Fibroblast of skin of right biceps (primary cell): ENCODE measurements at regions not wholly inside any gene's neighbourhood (a gene's known extent, or its start where the extent isn't known, plus 50 kb on each side); places are given as distances from the start of the nearest gene placed in this dataset.

ENCODE experiments used
- DNase-seq: peaks from one replicate; pipeline ENCODE4 v3.0.0-alpha.2; 2013

DNA sequence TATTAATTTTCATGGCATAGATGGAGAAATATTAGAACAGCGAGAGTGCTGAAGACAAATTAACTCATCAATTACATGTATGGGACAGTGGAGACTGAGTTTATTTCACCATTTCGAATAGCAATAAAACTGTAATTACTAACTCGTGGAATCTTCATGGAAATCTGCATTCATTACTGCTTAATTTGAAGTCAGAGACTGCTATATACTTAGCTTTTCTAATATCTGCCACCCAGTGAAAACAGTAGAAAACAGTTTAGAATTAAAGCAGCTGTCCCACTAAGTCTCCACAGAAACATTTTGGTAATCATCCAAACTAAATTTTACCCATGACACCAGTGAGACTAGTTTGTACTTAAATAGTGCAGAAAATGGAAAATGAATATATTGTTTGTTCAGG, 56.8 kb downstream of the IZUMO3 start:
- DNase-seq, result no peak

DNA sequence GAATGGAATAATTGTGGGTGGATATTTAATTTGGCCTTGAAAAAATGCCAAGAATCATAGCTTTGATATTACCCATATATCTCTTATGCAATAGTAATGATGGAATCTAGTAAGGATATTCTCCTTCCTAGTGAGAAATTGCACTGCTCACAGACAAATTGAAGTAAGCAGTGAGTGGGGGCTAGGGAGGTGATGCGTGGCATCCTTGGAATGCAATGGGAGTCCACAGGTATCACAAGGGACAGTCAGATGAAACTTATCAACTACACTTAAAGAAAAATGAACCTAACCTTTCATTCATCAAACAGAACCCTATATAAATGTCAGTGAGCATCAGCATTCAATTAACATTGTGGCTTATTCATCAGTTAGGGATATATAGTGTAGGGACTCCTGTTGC, 57.8 kb downstream of the IZUMO3 start:
- DNase-seq, result no peak

DNA sequence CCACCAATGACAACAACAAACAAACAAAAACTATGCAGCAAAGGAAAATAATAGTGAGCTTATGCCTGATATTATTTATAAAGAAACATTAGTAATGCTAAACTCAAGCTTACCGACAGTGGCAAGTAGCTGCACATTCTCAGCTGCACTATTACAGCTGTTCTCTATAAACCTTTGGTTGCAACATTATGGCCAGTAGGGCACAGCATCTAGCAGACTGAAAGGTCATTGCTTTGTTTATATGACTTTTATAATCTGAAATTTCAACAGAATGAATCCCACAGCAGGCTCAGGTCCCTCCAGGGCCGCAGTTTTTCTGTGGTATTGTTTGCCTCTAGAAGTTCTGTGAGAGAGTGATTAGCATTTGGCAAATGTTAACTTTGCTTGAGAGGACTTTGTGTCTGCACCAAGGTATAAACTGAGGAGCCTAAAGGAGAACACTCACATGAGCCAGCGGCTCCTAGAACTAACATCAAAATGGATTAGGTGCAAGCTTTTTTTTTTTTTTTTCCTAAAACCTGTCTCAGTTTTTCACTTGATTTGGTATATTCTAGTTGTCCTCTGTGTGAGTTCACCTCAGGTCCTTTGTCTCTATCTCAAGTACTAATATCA, 58.3 kb downstream of the IZUMO3 start:
- no peak for DNase-seq

DNA sequence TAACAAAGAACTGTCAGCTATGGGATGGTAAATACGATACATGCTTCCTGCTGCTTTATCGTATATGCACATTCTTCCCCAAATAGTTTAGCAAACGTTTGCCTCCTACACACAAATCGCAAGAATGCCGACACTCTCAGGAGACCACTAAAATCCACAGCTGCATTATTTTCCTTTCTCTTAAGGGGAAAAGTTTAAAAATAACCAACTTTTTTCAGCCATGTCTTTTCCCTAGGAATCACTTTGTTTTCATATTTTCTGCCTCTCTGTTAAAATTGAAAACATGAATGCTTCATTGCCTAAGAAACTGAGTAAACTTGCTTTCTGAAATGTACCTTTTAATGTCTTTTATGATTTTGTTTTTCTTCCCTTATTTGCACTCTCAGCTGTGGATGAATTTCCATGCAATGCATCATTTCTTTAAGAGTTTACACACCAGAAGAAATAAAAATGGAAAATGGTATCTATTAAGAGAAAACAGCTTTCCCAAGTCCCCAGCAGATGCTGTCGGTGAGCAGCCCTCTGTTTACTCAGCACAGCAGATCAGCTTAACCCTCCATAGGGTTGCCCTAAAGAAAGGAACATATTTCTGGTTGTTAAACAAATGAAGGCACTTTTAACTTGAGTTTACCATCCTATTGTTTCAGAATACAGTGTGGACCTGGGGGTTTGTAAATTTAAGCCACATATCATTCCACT, 66.2 kb downstream of the IZUMO3 start:
- peak; percentile 70 for DNase-seq

DNA sequence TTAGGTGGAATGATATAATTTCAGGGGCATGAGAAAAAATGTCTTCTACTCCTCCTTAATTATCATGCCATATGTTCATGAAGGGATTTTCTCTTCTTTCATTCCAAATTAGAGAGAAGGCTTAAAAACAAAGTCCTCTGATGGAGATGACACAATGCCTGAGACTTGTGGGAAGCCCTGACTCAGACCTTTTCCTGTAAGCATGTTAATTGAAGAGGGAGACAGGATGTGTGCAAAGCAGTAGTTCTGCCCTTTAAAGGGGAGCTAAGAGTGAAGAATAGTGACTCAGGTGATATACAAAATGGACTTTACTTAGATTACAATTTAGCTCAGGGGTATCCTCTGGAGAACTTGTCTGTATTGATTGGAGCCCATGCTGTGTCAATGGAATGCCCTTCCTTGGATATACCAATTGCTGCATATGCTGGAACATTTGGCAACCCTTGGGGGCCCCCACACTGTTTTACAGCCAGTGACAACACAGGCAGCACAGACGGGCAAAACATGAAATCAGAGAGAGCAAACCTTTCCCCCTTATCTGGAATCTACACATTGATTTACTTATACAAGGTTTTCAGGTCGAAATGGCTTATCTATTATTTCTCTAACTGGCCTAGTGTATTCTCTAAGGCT, 81.3 kb downstream of the IZUMO3 start:
- peak; percentile 93 for DNase-seq

DNA sequence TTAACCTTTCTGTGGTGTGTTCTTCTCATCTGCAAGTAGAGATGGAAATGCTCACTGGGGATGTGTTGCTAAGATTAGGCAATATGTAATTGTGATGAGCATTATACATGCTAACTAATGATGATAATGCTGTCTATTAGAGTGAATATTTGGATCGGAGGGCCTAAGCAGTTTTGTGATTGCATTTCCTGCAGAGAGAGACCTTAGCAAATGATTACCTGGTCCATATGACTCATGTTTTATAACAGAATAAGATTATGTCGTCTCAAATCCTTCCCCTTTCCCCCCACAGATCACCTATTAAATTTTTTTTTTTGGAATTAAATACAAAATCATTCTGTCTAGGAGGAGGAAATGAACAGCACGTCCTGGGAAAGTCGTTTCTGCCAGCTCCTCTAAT, 82.7 kb downstream of the IZUMO3 start:
- DNase-seq, result no peak

DNA sequence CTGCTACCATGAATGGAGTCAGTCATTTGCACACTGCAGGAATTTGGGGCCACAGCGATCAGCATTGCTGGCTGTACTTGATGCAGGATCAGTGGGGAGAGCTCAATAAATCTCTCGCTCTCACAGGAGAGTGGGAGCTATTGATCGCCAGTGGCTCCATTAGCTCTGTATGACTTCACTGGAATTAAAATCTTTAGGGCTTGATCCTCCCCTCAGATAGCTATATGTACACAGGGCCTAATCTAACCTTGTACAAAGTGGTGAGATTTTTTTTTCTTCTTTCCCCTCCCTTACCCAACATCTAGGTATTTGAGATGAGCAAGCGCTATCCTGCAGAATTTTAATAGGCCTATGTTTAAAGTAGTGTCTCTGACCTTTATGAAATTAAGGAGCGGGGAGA, 84.9 kb downstream of the IZUMO3 start:
- no peak for DNase-seq

DNA sequence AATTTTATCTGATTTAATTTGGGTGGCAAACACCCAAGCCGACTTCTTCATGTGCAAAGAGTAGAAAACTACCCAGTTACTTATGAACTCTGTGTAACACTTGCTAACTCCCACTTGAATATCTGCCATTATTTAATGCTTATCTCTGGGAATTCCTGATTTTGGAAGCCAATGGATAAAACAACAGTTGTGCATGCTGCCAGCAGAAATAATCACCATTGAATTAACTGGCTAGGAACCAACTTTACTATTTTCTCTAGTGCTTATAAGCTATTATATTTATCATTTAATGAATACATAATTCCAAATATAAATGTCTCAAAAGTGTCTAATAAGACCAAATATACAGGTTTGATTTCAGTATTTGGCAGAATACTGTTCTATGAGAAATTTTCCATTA, 85.7 kb downstream of the IZUMO3 start:
- no peak for DNase-seq

DNA sequence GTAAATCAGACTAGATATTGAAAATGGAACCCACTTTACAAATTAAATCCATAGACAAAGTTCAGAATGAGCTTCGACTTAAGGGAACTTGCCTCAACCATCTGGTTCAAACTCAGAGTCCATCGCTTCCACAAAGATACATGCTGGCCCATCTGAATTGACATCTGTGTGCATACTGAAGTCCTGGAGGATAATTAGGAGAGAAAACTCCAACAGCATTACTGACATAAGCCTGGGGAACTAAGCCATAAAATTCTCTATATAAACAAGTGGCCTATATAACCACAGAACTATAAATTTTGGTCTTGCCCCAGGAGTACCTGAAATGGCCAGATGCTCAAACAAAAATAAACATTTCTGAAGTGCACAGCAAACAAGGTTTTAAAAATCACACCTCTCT, 94.4 kb downstream of the IZUMO3 start:
- DNase-seq, result no peak

DNA sequence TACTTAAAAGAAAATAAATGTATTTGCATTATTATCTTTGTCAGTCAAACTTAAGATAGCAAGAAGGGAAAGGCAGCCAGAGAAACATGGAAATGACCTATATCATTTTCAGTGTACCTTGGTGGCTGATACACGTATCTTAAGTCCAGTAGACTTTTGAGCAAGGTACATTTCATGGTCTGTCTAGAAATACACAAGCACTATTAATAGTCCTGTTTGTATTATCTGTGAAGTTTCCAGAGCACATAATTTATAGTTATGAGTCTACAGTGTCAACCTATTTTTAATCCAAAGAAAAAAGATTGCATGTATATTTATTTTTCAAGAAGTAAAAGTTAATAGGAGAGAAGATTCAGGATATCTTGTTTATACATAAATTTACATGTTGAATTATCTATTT, 95.7 kb downstream of the IZUMO3 start:
- DNase-seq, result no peak

DNA sequence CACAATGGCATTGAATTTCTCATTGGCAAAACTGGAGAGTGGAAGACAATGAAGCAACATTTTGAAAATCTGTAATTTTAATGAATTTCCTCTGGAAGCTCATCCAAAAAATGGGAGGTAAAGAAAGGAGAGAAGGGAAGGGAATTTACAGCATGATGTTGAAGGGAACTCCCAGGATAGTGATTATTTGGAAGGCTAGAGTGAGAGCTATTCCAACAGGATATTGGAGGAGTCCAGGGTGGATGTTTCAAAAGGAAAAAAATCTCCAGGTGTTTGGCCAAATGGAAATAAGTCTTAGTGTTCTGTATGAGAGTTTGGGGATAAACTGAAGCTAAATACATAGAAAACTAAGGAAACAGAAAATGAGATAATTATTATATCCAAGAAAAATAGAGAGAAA, 106.2 kb downstream of the IZUMO3 start:
- DNase-seq, result no peak

DNA sequence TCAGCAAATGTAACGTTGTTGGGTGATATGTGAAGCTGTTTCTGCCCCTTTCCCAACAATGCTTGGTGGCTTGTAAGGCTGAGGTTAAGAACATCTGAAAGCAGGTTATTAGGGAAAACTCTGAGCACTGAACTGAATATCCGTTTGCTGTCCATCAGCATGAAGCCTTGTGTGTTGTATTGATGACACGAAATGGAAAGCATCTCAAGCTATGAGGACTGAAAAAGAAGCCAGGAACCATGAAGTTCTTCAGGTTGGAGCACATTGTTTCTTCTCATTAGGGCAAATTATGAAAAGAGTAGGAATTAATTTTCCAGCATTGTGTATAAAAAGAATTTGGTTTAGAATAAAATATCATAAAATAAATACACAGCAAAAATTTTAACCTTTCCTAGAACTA, 106.8 kb downstream of the IZUMO3 start:
- no peak for DNase-seq

DNA sequence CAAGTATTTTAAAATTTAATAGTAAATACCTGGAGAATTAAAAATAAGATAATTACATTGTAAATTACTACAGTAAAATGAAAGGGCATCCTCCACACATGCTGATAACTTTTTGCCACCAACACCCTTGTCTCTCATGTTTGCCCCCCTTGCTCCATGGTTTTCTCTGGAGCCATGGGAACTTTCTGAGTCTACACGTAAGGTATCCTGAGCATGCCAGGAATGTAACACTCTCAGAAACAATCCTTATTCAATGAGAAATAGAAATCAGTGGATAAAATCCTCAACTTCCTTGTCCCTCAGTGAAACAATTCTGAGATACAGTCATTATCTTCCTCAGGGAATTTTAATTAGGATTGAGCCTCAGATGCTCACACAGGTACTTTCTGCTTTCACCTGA, 108.9 kb downstream of the IZUMO3 start:
- DNase-seq, result peak; percentile 67

DNA sequence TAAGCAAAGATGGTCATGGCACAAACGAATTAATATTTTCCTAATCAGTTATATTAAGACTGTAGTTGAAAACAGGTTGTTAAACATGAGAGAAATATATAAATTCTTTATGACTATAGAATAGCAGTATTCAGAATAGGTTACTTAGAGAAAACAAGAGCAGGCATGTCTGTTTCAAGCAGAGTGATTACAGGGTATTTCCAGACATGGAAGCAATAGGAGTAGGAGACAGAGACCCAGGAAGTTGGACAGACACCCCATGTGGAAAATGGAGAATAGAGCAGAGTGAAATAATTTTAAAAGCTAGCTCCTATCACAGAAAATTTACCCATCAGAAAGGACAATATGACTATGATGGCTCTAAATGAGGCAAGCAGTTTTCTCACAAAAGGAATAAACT, 111.5 kb downstream of the IZUMO3 start:
- DNase-seq, result no peak

DNA sequence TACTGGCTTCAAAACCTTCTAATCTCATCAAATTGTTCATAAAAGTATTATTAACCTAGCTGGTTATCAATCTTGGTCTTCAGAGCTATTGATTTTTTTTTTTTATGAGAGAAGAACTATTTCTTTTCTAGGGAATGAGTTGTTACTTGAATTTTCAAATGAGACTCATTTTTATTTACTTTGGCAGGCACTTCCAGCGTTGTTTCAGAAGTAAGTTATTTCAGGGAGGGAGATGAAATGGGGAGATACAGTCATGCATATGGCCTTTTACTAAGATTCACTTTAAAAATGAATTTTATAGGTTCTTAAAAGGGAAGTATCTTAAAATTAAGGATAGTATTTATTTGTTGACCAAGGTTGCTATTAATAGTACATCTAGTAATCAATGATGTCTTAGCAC, 129.6 kb downstream of the IZUMO3 start:
- DNase-seq, result peak; percentile 52

DNA sequence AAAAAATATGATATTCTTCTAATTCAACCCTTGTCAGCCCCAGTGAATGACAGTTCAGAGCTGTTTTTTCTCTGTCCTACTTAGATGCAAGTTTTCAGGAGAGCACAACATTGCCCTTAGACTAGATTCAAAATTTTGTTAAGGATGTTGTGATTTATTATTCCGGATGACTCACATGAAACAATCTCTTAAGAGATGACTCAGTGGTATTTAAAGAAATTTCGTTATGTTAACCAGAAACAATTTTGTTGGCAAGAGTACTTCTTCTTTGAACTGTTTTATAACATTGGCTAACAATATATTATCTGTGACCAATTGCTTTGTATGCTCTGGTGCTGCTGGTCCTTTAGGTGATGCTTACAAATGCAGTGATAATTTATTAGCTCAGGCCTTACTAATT, 132.0 kb downstream of the IZUMO3 start:
- peak; percentile 73 for DNase-seq

DNA sequence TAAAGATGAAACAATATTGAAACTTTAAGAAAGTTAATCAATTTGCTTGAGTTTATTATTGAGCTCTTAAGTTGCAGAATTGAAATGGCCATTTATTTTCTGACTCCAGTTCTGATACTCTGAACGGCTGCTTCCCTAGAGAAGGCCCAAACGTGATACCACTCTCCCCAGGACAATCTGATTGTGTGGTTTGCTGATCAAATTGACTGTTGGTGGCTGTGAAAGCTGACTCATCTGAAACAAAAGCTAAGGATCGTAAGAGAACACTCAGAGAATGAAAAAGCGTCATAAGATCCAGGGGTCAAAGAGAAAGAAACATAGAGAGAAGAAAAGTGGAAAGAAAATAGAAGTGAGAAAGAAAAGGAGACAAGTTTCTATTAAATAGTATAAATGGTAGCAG, 147.2 kb downstream of the IZUMO3 start:
- no peak for DNase-seq

DNA sequence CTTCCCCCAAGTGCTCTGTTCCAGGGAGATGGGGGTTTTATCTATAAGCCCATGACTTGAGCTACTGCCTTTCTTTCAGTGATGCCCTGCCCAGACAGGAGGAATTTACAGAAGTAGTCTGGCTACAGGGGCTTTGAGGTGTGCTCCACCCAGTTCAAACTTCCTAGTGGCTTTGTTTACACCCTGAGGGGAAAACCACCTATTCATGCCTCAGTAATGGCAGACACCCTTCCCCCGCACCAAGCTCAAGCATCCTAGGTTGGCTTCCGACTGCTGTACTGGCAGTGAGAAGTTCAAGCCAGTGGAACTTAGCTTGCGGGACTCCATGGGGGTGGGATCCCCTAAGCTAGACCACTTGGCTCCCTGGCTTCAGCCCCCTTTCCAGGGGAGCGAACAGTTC, 154.6 kb downstream of the IZUMO3 start:
- DNase-seq, result no peak

DNA sequence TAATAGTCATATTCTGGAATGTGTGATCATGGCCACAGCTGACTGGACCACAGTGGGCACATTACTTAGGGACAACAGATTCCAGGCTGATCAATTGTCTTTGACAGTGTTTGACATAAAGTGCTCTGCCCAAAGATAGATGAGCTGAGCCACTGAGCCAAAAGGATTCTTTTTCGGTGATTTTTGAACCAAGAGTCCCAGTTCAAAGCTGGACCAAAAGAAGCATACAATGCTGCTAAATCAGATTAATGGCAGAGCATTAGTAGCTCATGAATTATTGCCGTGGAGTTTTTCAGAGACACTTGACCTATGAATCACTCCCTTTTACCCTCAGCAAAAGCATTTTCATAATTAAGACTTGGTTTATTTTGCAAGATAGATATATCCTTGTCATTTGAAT, 160.6 kb downstream of the IZUMO3 start:
- no peak for DNase-seq

DNA sequence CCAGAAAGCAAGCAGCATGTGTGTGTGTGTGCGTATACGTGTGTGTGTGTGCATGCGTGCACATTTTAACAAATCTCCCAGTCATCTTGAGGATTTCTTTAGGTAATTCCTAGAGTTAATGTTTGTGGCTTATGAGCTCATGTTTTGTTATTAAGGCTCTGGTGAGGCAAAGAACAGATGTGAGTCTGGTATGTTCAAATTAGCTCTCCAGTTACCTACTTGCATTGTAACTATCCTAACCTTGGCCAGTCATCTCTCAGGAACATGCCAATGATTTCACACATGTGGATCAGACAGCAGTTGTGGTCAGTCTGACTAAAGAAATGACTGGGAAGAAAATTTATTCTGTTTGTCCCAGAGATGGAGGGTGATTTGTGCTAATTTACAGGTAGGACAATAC, 163.1 kb downstream of the IZUMO3 start:
- DNase-seq, result peak; percentile 58

DNA sequence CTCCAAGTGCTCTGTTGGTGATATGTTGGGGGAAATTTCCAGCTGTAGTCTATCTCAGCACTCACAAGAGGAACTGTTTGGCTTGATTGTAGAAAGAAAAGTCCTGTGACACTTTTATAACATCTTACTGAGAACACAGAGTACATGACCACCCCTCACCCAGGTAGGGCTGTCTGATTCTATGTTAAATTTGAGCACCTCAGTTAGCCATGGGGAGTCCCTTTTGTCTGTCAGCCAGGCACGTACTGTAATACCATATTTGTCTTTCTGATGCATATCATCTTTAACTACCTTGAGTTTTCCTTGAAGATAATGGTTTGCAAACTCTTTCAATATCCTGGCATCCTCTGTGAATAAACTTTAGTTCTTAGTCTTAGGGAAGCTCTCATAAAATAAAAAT, 164.5 kb downstream of the IZUMO3 start:
- no peak for DNase-seq

DNA sequence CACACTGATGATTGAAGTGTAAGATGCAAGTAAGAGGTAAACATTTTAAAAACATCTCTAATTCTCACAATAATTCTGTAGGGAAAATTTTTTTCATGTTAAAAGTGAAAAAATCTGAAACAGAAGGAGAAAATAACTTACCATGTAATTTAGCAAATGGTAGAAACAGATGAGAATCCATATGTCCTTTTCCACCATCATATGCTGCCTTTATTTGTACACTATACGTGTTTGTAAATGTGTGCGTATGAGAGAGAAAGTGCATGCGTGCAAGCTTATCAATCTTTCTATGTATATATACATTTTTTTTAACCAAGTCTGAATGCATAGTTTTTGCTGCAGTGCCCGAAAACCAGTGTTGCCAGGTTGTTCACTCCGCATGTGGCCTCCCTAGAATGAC, 186.7 kb downstream of the IZUMO3 start:
- DNase-seq, result no peak

DNA sequence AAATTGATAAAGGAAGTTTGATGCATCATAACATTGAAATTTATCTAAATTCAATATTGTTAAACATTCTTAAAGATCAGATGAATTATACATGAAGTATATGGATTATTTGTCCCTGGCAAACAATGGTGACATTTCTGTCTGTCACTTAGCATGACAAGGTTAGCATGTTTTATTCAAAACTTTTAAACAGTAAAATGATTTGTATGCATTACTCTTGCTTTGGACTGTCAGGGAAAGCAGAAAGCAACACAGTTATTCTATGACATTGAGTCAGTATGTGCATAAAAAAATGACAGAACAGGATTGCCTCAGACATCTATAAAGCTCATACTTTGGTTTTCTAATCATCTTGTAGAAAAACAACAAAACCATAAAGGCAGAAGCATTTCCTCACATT, 193.7 kb downstream of the IZUMO3 start:
- no peak for DNase-seq

DNA sequence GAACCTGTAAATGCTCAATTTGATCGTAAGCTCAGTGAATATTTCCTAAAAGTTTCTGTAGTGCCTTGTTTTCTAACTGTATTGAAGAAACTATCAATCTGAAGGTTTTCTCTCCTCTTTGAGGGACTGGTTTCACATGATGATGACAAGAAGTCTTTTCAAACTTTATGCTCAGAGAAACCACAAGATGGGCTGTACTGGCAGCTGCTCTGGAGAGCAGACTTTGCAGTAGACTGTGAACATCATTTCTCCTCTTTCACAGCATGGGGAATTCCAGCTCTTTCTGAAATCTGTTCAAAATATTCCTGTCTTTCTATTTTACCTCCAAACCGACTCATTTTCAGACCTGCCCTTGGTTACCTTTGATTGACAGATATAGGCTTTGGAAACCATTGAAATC, 194.4 kb downstream of the IZUMO3 start:
- DNase-seq, result no peak

DNA sequence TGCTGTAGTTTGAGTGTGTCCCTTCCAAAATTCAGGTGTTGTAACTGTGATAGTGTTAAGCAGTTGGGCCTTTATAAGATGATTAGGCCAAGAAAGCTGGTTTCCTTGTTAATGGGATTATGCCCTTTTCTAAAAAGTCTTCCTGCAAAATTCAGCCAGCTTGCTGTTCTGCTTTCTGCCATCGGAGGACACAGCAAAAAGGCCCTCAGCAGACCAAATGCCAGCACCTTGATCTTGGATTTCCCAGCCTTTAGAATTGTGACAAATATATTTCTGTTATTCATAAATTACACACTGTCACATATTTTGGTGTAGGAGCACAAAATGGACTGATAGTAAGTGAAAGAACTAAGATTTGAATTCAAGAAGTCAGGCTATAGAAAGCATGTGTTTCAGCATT, 203.2 kb downstream of the IZUMO3 start:
- DNase-seq, result no peak
